ENCODE measurements at regions not wholly inside any gene's neighbourhood (a gene's known extent, or its start where the extent isn't known, plus 50 kb on each side); places are given as distances from the start of the nearest gene placed in this dataset.

GRCh38 chr13:91112201-91112923 lies 235.1 kb upstream of the MIR17HG start:
- no peak for TF ChIP-seq CTCF (IDR thresholded peaks at IDR 0.05; ENCODE audit: low read length, missing control alignments)
- DNase-seq (ENCODE audit: low read depth) = no peak
- H3K4me3 ChIP-seq (replicated peaks; ENCODE audit: low read depth, low read length) = no peak overlapping the region

- no peak overlapping the region for H3K4me3 ChIP-seq (replicated peaks; ENCODE audit: low read depth, low read length)
- no peak for TF ChIP-seq CTCF (IDR thresholded peaks at IDR 0.05; ENCODE audit: low read length, missing control alignments)
- no peak for DNase-seq (ENCODE audit: low read depth)
Measured at GRCh38 chr13:91112924-91113277, 234.6 kb upstream of the MIR17HG start.

- no peak for DNase-seq (ENCODE audit: low read depth)
- no peak overlapping the region for H3K4me3 ChIP-seq (replicated peaks; ENCODE audit: low read depth, low read length)
- TF ChIP-seq CTCF (IDR thresholded peaks at IDR 0.05; ENCODE audit: low read length, missing control alignments) = no peak
Measured at GRCh38 chr13:91115776-91116175, 231.7 kb upstream of the MIR17HG start.

- no peak overlapping the region for H3K4me3 ChIP-seq (replicated peaks; ENCODE audit: low read depth, low read length)
- TF ChIP-seq CTCF (IDR thresholded peaks at IDR 0.05; ENCODE audit: low read length, missing control alignments) = no peak
- DNase-seq (ENCODE audit: low read depth) = no peak
Measured at GRCh38 chr13:91117351-91117750, 230.1 kb upstream of the MIR17HG start.

- H3K4me3 ChIP-seq (replicated peaks; ENCODE audit: low read depth, low read length) = no peak overlapping the region
- no peak for TF ChIP-seq CTCF (IDR thresholded peaks at IDR 0.05; ENCODE audit: low read length, missing control alignments)
- no peak for DNase-seq (ENCODE audit: low read depth)
Measured at GRCh38 chr13:91119643-91120042, 227.8 kb upstream of the MIR17HG start.

GRCh38 chr13:91122766-91123165 lies 224.7 kb upstream of the MIR17HG start:
- no peak overlapping the region for H3K4me3 ChIP-seq (replicated peaks; ENCODE audit: low read depth, low read length)
- no peak for DNase-seq (ENCODE audit: low read depth)
- TF ChIP-seq CTCF (IDR thresholded peaks at IDR 0.05; ENCODE audit: low read length, missing control alignments) = no peak

- H3K4me3 ChIP-seq (replicated peaks; ENCODE audit: low read depth, low read length) = no peak overlapping the region
- no peak for TF ChIP-seq CTCF (IDR thresholded peaks at IDR 0.05; ENCODE audit: low read length, missing control alignments)
- peak; percentile 58 for DNase-seq (ENCODE audit: low read depth)
Measured at GRCh38 chr13:91123456-91124127, 223.9 kb upstream of the MIR17HG start.
